OCI-LY7 (cell line): ENCODE measurements at regions not wholly inside any gene's neighbourhood (a gene's known extent, or its start where the extent isn't known, plus 50 kb on each side); places are given as distances from the start of the nearest gene placed in this dataset.

ENCODE experiments used
- BruUV-seq: library from RNA; stranded (reverse); fragments of 400-500 nt; replicated peaks from 2 replicates; lab custom pipeline; 2021; lab: Mats Ljungman, UMichigan
- CTCF ChIA-PET: fragments of 300-600 bp; sonication (Branson Sonifier 250); formaldehyde crosslinking; loops from one replicate; lab custom pipeline; 2022; ENCODE audit warnings: antibody characterized with exemption; ENCODE audit not compliant: unreplicated experiment; lab: Charles Lee
- POLR2A ChIA-PET: fragments of 300-600 bp; sonication (Branson Sonifier 250); formaldehyde crosslinking; loops from one replicate; lab custom pipeline; 2022; ENCODE audit warnings: antibody characterized with exemption; lab: Charles Lee
- DNase-seq: peaks from one replicate; pipeline ENCODE4 v3.0.0-alpha.2; 2015; ENCODE audit warnings: low spot score
- H2AFZ ChIP-seq: fragments of 200-600 bp; sonication (generic), shearing (Covaris generic); 2 replicates; pipeline ENCODE4 v1.6.1; 2014; ENCODE audit warnings: mild to moderate bottlenecking, antibody characterized with exemption, low read length, moderate library complexity
- H3K27ac ChIP-seq: fragments of 200-600 bp; sonication (generic); 2 replicates; pipeline ENCODE4 v1.5.1; 2014; ENCODE audit warnings: mixed run types, low read depth, mild to moderate bottlenecking, moderate library complexity, low read length, inconsistent platforms; ENCODE audit not compliant: poor library complexity, severe bottlenecking
- H3K36me3 ChIP-seq: fragments of 200-600 bp; sonication (generic); 2 replicates; pipeline ENCODE4 v1.6.1; 2014; ENCODE audit warnings: mild to moderate bottlenecking, antibody characterized with exemption, low read length, moderate library complexity, mixed read lengths; ENCODE audit not compliant: insufficient read depth
- H3K4me1 ChIP-seq: fragments of 200-600 bp; sonication (generic); 2 replicates; pipeline ENCODE4 v1.5.1; 2014; ENCODE audit warnings: mild to moderate bottlenecking, low read length; ENCODE audit not compliant: insufficient read depth, poor library complexity, severe bottlenecking
- H3K4me2 ChIP-seq: fragments of 200-600 bp; sonication (generic); 2 replicates; pipeline ENCODE4 v1.6.1; 2014; ENCODE audit warnings: mild to moderate bottlenecking, low read length
- H3K4me3 ChIP-seq: fragments of 200-600 bp; sonication (generic); 2 replicates; pipeline ENCODE4 v1.5.1; 2014; ENCODE audit warnings: mild to moderate bottlenecking, low read depth, low read length; ENCODE audit not compliant: poor library complexity, severe bottlenecking
- H3K79me2 ChIP-seq: fragments of 200-600 bp; sonication (generic); 2 replicates; pipeline ENCODE4 v1.6.1; 2016; ENCODE audit warnings: low read depth, mild to moderate bottlenecking, low read length, moderate library complexity, mixed read lengths; ENCODE audit not compliant: insufficient read depth
- H3K9me2 ChIP-seq: fragments of 200-600 bp; sonication (generic); 2 replicates; pipeline ENCODE4 v1.6.1; 2016; ENCODE audit warnings: mild to moderate bottlenecking, low read length, mixed read lengths; ENCODE audit not compliant: insufficient read depth
- H3K9me3 ChIP-seq: fragments of 200-600 bp; sonication (generic); 2 replicates; pipeline ENCODE4 v1.6.1; 2014; ENCODE audit warnings: mild to moderate bottlenecking, mixed run types, low read length, mixed read lengths
- H4K20me1 ChIP-seq: fragments of 200-600 bp; sonication (generic); 2 replicates; pipeline ENCODE4 v1.6.1; 2014; ENCODE audit warnings: mild to moderate bottlenecking, antibody characterized with exemption, low read length, moderate library complexity, mixed read lengths; ENCODE audit not compliant: insufficient read depth
- EZH2phosphoT487 ChIP-seq: fragments of 200-600 bp; sonication (generic); IDR thresholded peaks from 2 replicates; pipeline ENCODE4 v1.6.1; 2018; ENCODE audit warnings: low read depth, borderline replicate concordance, mild to moderate bottlenecking, mixed run types, antibody characterized with exemption, low read length, moderate library complexity, mixed read lengths
- intact Hi-C: fragments of 100-400 bp; cut with micrococcal nuclease; formaldehyde crosslinking; loops from one replicate; pipeline ENCODE4 v1.10.0; 2022; ENCODE audit not compliant: unreplicated experiment
- TF ChIP-seq, protein P1 (sequence below): fragments of 200-600 bp; sonication (generic); conservative IDR thresholded peaks from 2 replicates; pipeline ENCODE4 v1.5.1; 2014; ENCODE audit warnings: mild to moderate bottlenecking, antibody characterized with exemption, low read length, moderate library complexity, mixed read lengths

DNA sequence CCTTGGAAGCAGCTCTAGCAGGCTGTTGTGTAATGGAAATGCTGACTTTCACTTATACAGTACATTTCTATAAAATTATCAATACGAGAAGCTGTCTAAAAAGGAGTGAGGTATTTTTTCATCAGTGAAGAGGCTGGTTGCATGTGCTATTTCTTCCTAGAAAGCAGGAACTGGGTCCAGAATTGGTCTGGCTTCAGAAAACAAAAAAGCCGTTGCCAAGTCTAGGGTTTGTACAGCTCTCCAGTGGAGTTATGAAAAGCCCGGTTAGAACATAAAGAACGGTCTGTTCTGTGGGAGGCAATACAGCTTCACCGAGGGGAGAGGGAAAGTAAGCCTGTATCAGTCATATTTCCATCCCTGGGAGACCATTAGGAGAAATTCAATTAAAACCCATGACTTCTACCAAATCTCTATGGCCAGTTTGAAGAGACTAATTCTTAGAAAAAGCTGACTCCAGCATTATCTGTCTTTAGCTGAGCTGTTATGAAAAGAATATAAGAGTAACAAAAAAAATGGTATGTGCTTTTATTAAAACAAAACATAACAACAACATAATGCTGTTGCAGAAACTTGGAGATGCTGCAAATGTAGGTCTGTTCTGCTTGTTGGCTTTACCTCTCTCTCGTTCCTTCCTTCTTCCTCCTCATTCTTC is 217.0 kb downstream of the CMPK2 start:
- H3K79me2 ChIP-seq, result no peaks in the 10 kb centered on the region
- no peak overlapping the region for H3K27ac ChIP-seq
- H3K36me3 ChIP-seq, result no peaks in the 10 kb centered on the region
- no peak overlapping the region for H3K4me2 ChIP-seq
- H3K4me3 ChIP-seq, result no peak overlapping the region
- no peaks in the 10 kb centered on the region for H4K20me1 ChIP-seq
- H2AFZ ChIP-seq, result no peak overlapping the region
- no TSS peak for BruUV-seq
- H3K4me1 ChIP-seq, result no peaks in the 10 kb centered on the region
- H3K9me2 ChIP-seq, result no peaks in the 10 kb centered on the region
- POLR2A ChIA-PET, result interaction anchor here (0.6 kb wide), 1 partner anchor 732 kb away, joined by 3 read pairs; no protein-coding TSS in a partner anchor
- intact Hi-C loops, result no loop called here
- no peak for DNase-seq
- CTCF ChIA-PET, result no interaction called here
- no peaks in the 10 kb centered on the region for H3K9me3 ChIP-seq
- TF ChIP-seq, protein P1, sequence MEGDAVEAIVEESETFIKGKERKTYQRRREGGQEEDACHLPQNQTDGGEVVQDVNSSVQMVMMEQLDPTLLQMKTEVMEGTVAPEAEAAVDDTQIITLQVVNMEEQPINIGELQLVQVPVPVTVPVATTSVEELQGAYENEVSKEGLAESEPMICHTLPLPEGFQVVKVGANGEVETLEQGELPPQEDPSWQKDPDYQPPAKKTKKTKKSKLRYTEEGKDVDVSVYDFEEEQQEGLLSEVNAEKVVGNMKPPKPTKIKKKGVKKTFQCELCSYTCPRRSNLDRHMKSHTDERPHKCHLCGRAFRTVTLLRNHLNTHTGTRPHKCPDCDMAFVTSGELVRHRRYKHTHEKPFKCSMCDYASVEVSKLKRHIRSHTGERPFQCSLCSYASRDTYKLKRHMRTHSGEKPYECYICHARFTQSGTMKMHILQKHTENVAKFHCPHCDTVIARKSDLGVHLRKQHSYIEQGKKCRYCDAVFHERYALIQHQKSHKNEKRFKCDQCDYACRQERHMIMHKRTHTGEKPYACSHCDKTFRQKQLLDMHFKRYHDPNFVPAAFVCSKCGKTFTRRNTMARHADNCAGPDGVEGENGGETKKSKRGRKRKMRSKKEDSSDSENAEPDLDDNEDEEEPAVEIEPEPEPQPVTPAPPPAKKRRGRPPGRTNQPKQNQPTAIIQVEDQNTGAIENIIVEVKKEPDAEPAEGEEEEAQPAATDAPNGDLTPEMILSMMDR, result no peak
- no peak for TF ChIP-seq EZH2phosphoT487

DNA sequence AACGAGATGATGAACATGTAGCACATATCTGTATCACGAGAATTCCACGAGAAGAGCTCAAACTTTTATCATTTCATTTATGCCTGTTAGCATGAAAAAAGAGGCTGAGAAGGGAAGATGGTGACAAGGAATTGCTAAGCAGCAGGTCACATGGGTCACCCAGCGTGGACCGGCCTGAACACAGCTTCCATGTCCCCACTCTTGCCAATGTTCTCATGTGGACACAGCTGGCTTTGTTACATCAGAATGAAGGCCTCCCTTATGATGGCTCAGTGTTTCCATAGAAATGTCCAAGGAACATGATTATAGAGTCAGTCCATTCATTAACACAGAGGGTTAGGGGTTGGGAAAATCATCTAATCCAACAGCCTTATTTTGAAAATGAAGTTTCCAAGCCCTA is 215.4 kb downstream of the CMPK2 start:
- ChIA-PET POLR2A (no interaction called here), CTCF (no interaction called here)
- no TSS peak for BruUV-seq
- Histone ChIP-seq H3K79me2 (no peaks in the 10 kb centered on the region), H3K4me2 (no peak overlapping the region), H3K4me3 (no peak overlapping the region), H3K9me2 (no peaks in the 10 kb centered on the region), H3K27ac (no peak overlapping the region), H3K36me3 (no peaks in the 10 kb centered on the region), H3K9me3 (no peaks in the 10 kb centered on the region), H2AFZ (no peak overlapping the region), H4K20me1 (no peaks in the 10 kb centered on the region), H3K4me1 (no peaks in the 10 kb centered on the region)
- DNase-seq, result no peak
- TF ChIP-seq, protein P1, result no peak
- TF ChIP-seq EZH2phosphoT487, result no peak
- intact Hi-C loops, result no loop called here

DNA sequence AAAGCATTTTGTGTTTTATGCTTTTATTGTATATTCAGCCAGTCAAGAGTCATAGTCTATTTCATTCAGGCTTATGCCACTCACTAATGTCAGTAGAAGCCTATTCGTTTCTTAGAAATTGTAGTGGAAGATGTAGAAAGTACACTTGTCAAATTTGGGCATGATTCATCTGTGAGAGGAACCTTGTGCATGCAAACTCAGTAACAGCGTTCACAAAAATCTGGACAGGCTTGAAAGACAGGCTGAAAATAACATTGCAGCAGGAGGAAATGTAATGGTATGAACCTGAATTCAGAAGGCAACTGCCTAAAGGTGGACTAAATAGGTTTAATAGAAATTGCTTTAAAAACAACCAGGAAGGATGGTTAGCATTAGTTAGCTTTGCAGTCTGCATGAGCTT is 213.5 kb downstream of the CMPK2 start:
- Histone ChIP-seq H3K4me1 (no peaks in the 10 kb centered on the region), H2AFZ (no peak overlapping the region), H3K27ac (no peak overlapping the region), H4K20me1 (no peaks in the 10 kb centered on the region), H3K4me2 (no peak overlapping the region), H3K36me3 (no peaks in the 10 kb centered on the region), H3K9me3 (no peaks in the 10 kb centered on the region), H3K9me2 (no peaks in the 10 kb centered on the region), H3K79me2 (no peaks in the 10 kb centered on the region), H3K4me3 (no peak overlapping the region)
- no TSS peak for BruUV-seq
- ChIA-PET CTCF (no interaction called here), POLR2A (no interaction called here)
- no peak for DNase-seq
- TF ChIP-seq, protein P1, result no peak
- no peak for TF ChIP-seq EZH2phosphoT487
- intact Hi-C loops, result no loop called here
